Keratinocyte (primary cell): ENCODE measurements at regions not wholly inside any gene's neighbourhood (a gene's known extent, or its start where the extent isn't known, plus 50 kb on each side); places are given as distances from the start of the nearest gene placed in this dataset.

Experiments used
- EZH2 ChIP-seq: IDR thresholded peaks from one replicate; pipeline ENCODE4 v1.6.1; 2012; ENCODE audit warnings: inconsistent platforms, mild to moderate bottlenecking, low read length, moderate library complexity
- TF ChIP-seq, protein P1 (sequence below), 3 experiments: IDR thresholded peaks in 1 of 3; conservative IDR thresholded peaks in 1 of 3; optimal IDR thresholded peaks in 1 of 3; 2 replicates in 2 of 3; 3 replicates in 1 of 3; pipeline versions ENCODE3 to v1.5.1; 2011; ENCODE audit warnings: low read length in 3 of 3, mild to moderate bottlenecking in 3 of 3, moderate library complexity in 2 of 3, control low read depth in 1 of 3, inconsistent platforms in 1 of 3; ENCODE audit not compliant: insufficient read depth in 2 of 3; ENCODE audit errors: extremely low read depth in 1 of 3

DNA sequence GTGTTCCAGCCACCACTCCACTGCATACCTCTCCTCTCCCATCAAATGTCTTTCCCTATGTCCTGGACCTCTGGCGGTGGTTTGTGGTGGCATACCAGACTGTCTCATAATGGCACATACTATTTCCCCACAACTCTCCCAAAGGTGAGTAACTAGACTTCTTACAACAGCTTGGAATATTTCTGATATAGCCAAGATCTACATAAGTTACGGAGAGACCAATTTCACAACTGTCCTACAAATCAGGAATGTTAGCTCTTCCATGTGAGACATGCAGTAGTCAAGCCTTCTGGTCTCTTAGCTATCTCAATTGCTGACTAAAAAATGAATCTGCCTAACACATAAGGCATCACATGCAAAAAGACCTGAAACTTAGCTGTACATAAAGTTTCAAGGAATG is 588.9 kb downstream of the RNF144B start:
- TF ChIP-seq, protein P1, sequence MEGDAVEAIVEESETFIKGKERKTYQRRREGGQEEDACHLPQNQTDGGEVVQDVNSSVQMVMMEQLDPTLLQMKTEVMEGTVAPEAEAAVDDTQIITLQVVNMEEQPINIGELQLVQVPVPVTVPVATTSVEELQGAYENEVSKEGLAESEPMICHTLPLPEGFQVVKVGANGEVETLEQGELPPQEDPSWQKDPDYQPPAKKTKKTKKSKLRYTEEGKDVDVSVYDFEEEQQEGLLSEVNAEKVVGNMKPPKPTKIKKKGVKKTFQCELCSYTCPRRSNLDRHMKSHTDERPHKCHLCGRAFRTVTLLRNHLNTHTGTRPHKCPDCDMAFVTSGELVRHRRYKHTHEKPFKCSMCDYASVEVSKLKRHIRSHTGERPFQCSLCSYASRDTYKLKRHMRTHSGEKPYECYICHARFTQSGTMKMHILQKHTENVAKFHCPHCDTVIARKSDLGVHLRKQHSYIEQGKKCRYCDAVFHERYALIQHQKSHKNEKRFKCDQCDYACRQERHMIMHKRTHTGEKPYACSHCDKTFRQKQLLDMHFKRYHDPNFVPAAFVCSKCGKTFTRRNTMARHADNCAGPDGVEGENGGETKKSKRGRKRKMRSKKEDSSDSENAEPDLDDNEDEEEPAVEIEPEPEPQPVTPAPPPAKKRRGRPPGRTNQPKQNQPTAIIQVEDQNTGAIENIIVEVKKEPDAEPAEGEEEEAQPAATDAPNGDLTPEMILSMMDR (optimal IDR thresholded peaks at IDR 0.05 in 1 of 3, IDR thresholded peaks at IDR 0.05 in 1 of 3, conservative IDR thresholded peaks at IDR 0.05 in 1 of 3; ENCODE audit: extremely low read depth in 1 of 3, insufficient read depth in 2 of 3, low read length in 3 of 3): no peak
- no peak for TF ChIP-seq EZH2
